HG03575 (cell line): ENCODE measurements at regions not wholly inside any gene's neighbourhood (a gene's known extent, or its start where the extent isn't known, plus 50 kb on each side); places are given as distances from the start of the nearest gene placed in this dataset.

Experiments used
- ATAC-seq: cut with Tn5 transposase; IDR thresholded peaks from one replicate; pipeline ENCODE4 v1.9.1; 2021; ENCODE audit not compliant: unreplicated experiment, insufficient number of reproducible peaks, low FRiP score; ENCODE audit errors: extremely low read depth

- ATAC-seq, result no peak
Measured at GRCh38 chr5:90022002-90022710, 387.4 kb downstream of the CETN3 start.

GRCh38 chr5:90020575-90021538 is 388.7 kb downstream of the CETN3 start:
- ATAC-seq, result peak; percentile 93

- ATAC-seq, result no peak
Measured at GRCh38 chr5:90017239-90017638, 392.3 kb downstream of the CETN3 start.

- peak; percentile 85 for ATAC-seq
Measured at GRCh38 chr5:90015584-90016018, 394.0 kb downstream of the CETN3 start.

- ATAC-seq, result peak; percentile 55
Measured at GRCh38 chr5:90014420-90014819, 395.1 kb downstream of the CETN3 start.

GRCh38 chr5:90000351-90000750 is 409.2 kb downstream of the CETN3 start:
- ATAC-seq, result no peak

GRCh38 chr5:89998519-89999305 is 410.8 kb downstream of the CETN3 start:
- ATAC-seq, result no peak

- no peak for ATAC-seq
Measured at GRCh38 chr5:89996890-89997289, 412.7 kb downstream of the CETN3 start.

GRCh38 chr5:89996335-89996734 is 413.2 kb downstream of the CETN3 start:
- ATAC-seq, result no peak

GRCh38 chr5:89994266-89994665 is 415.3 kb downstream of the CETN3 start:
- no peak for ATAC-seq

- ATAC-seq, result no peak
Measured at GRCh38 chr5:89992201-89992600, 417.4 kb downstream of the CETN3 start.

GRCh38 chr5:89991592-89991991 is 418.0 kb downstream of the CETN3 start:
- no peak for ATAC-seq

GRCh38 chr5:89989776-89990175 is 419.8 kb downstream of the CETN3 start:
- no peak for ATAC-seq

- ATAC-seq, result no peak
Measured at GRCh38 chr5:89988998-89989655, 420.4 kb downstream of the CETN3 start.

- no peak for ATAC-seq
Measured at GRCh38 chr5:89988129-89988810, 421.3 kb downstream of the CETN3 start.

- no peak for ATAC-seq
Measured at GRCh38 chr5:89983216-89983615, 426.3 kb downstream of the CETN3 start.

- ATAC-seq, result no peak
Measured at GRCh38 chr5:89981878-89982773, 427.4 kb downstream of the CETN3 start.
